ENCODE measurements at regions not wholly inside any gene's neighbourhood (a gene's known extent, or its start where the extent isn't known, plus 50 kb on each side); places are given as distances from the start of the nearest gene placed in this dataset.
A peak's percentile ranks its signal among the peaks of the same experiment; 100 is the strongest.

DNA sequence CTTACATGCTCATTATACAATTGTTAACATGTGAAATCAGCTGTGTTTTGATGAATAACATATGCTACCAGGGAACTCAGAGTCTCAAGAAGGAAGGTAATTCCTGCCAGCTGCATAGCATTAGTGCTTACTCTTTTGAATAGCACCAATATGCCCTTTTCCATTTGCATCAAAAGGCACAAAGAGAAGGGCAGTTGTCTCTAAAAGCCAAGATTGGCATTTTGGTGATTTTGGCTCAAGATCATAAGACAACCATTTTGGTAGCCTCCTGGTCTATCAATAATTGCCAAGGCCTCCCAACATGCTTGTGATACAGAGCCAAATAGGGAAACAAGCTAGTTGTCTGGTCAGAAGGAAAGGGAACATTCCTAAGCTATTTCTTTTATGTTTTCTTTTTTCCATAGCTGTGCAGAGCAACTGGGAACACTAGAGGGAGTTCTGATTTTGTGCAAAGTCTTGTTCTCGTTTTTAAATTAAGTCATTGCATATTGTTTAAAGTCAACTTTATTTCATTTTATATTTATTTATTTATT is 416.7 kb upstream of the CHORDC1 start:
- intact Hi-C loops (cut with DNase I), result no loop called here
- Histone ChIP-seq H3K4me3 (no peak overlapping the region), H3K4me1 (no peaks in the 10 kb centered on the region), H3K36me3 (replicated peaks in 1 of 2; ENCODE audit: insufficient read depth in 1 of 2, low read depth in 2 of 2) (no peaks in the 10 kb centered on the region), H3K9me3 (no peaks in the 10 kb centered on the region), H3K27me3 (no peaks in the 10 kb centered on the region), H3K27ac (no peak overlapping the region)
- TF ChIP-seq, protein P1, sequence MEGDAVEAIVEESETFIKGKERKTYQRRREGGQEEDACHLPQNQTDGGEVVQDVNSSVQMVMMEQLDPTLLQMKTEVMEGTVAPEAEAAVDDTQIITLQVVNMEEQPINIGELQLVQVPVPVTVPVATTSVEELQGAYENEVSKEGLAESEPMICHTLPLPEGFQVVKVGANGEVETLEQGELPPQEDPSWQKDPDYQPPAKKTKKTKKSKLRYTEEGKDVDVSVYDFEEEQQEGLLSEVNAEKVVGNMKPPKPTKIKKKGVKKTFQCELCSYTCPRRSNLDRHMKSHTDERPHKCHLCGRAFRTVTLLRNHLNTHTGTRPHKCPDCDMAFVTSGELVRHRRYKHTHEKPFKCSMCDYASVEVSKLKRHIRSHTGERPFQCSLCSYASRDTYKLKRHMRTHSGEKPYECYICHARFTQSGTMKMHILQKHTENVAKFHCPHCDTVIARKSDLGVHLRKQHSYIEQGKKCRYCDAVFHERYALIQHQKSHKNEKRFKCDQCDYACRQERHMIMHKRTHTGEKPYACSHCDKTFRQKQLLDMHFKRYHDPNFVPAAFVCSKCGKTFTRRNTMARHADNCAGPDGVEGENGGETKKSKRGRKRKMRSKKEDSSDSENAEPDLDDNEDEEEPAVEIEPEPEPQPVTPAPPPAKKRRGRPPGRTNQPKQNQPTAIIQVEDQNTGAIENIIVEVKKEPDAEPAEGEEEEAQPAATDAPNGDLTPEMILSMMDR (IDR thresholded peaks at IDR 0.05), result peak in 2 of 7 experiments; percentile 15 to 20
- no peak for TF ChIP-seq POLR2A (IDR thresholded peaks at IDR 0.05)
- ATAC-seq, result no peak
- WGBS, 2 donors, result 0% methylated on average over 1 of the region's 1 CpG
- no peak for DNase-seq

DNA sequence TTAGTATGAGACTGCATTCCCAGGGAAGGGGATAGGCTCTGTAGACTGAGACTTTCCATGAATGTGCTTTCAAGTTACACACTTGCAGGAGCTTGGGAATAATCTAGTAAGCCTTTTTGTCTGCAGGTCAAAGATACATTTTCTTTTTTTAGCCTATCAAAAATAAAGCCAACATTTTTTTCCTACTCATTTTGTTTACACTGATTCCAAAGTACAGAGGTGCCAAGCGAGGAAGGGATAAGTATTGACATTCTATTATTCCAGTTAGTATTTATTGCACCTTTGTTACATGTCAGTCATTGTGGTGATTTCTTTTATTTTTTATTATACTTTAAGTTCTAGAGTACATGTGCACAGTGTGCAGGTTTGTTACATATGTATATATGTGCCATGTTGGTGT is 413.0 kb upstream of the CHORDC1 start:
- no peak for TF ChIP-seq POLR2A (IDR thresholded peaks at IDR 0.05)
- TF ChIP-seq, protein P1 (IDR thresholded peaks at IDR 0.05), result no peak
- Histone ChIP-seq H3K4me1 (no peaks in the 10 kb centered on the region), H3K9me3 (no peaks in the 10 kb centered on the region), H3K27ac (no peak overlapping the region), H3K27me3 (no peaks in the 10 kb centered on the region), H3K36me3 (replicated peaks in 1 of 2; ENCODE audit: insufficient read depth in 1 of 2, low read depth in 2 of 2) (no peaks in the 10 kb centered on the region), H3K4me3 (no peak overlapping the region)
- ATAC-seq (no peak), DNase-seq (no peak)
- WGBS, 2 donors, result 27 to 46% methylated on average over 1 of the region's 1 CpG
- intact Hi-C loops (cut with DNase I), result no loop called here

DNA sequence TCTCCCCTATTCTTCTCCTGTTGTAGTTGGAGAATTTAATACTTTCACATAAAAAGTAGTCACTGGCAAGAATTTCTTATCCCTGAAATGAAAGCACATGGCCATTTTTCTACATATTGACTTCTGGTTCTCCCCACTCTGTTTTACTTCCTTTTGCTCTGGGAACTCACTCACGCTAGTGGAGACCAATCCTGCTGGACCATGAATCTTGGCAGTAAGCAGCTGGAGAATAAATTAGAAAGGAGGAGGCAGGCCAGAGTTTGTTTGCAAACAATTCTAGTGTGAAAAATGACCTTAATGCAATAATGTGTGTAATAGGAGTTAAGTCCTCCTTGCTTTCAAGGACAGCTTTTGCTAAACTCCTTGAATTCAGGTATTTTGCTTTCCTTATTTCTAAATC is 412.3 kb upstream of the CHORDC1 start:
- Histone ChIP-seq H3K9me3 (no peaks in the 10 kb centered on the region), H3K4me1 (no peaks in the 10 kb centered on the region), H3K27ac (no peak overlapping the region), H3K27me3 (no peaks in the 10 kb centered on the region), H3K36me3 (replicated peaks in 1 of 2; ENCODE audit: insufficient read depth in 1 of 2, low read depth in 2 of 2) (no peaks in the 10 kb centered on the region), H3K4me3 (no peak overlapping the region)
- ATAC-seq (no peak), DNase-seq (no peak)
- WGBS, 2 donors, result 41 to 48% methylated on average over 1 of the region's 1 CpG
- no peak for TF ChIP-seq POLR2A (IDR thresholded peaks at IDR 0.05)
- TF ChIP-seq, protein P1 (IDR thresholded peaks at IDR 0.05), result no peak
- intact Hi-C loops (cut with DNase I), result no loop called here

DNA sequence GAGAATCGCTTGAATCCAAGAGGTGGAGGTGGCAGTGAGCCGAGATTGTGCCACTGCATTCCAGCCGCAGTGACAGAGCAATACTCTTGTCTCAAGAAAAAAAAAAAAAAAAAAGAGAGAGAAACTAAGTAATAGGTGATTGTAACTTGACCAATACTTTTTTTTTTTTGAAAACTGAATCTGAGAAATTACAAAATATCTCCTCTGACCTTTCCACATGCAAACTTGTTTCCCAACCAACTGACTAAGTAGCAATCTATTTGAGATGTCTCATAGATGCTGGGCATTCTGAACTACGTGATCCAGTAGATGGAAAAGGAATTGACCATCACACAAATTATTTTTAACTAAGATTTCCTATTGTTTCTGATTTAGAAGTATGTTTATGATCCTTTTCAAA is 407.3 kb upstream of the CHORDC1 start:
- H3K27me3 ChIP-seq, result no peaks in the 10 kb centered on the region
- ATAC-seq (no peak), DNase-seq (no peak)
- no peaks in the 10 kb centered on the region for H3K4me1 ChIP-seq
- H3K27ac ChIP-seq, result no peak overlapping the region
- intact Hi-C loops (cut with DNase I), result no loop called here
- H3K9me3 ChIP-seq, result no peaks in the 10 kb centered on the region
- H3K36me3 ChIP-seq (replicated peaks in 1 of 2; ENCODE audit: insufficient read depth in 1 of 2, low read depth in 2 of 2), result no peaks in the 10 kb centered on the region
- TF ChIP-seq POLR2A (IDR thresholded peaks at IDR 0.05), result no peak
- TF ChIP-seq, protein P1 (IDR thresholded peaks at IDR 0.05), result no peak
- no peak overlapping the region for H3K4me3 ChIP-seq
- 72 to 74% methylated on average over 4 of the region's 4 CpGs for WGBS, 2 donors

DNA sequence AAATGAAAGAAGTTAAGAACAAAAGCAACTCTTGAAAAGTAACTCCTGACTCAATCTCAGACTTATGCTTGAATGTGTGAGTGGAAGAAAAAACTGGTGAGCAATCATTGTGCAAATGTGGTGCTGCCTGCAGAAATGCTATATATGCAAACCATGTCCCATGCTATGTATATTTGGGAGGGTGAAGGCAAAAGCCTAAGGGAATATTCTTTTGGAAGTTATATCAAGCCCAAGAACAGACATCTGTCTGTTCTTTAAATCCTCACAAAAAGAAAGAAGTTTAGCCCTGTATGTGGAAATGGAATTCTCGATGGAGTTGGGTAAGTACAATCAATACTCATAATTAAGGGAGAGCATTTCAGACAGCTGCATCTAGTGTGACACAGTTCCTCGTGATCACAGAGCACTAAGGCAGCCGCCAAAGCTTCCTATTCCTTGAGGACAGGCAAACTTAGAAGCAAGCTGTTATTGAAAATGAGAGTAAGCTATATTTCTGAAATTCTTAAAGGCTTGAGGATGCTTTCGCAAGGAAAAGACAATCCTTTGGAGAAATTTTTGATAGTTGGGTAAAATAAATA is 406.5 kb upstream of the CHORDC1 start:
- H3K36me3 ChIP-seq (replicated peaks in 1 of 2; ENCODE audit: insufficient read depth in 1 of 2, low read depth in 2 of 2), result no peaks in the 10 kb centered on the region
- no peak overlapping the region for H3K27ac ChIP-seq
- WGBS, 2 donors, result 44 to 61% methylated on average over 4 of the region's 4 CpGs
- DNase-seq, result no peak
- H3K9me3 ChIP-seq, result no peaks in the 10 kb centered on the region
- no peak overlapping the region for H3K4me3 ChIP-seq
- intact Hi-C loops (cut with DNase I), result no loop called here
- ATAC-seq, result no peak
- TF ChIP-seq POLR2A (IDR thresholded peaks at IDR 0.05), result no peak
- TF ChIP-seq, protein P1 (IDR thresholded peaks at IDR 0.05), result no peak
- H3K27me3 ChIP-seq, result no peaks in the 10 kb centered on the region
- no peaks in the 10 kb centered on the region for H3K4me1 ChIP-seq

Measured in body of pancreas (tissue), 4 donors.